CD4-positive, CD25-positive, alpha-beta regulatory T cell (primary cell): ENCODE measurements at regions not wholly inside any gene's neighbourhood (a gene's known extent, or its start where the extent isn't known, plus 50 kb on each side); places are given as distances from the start of the nearest gene placed in this dataset.

Source experiments
- ATAC-seq, 2 donors: fragments of 150-1000 bp; cut with Tn5 transposase; one replicate each; pipeline ENCODE4 v1.10.0; 2021; ENCODE audit warnings: low read depth in 2 of 2, moderate number of reproducible peaks in 2 of 2, moderate library complexity in 1 of 2
- DNase-seq, 3 donors: peaks; one replicate each; pipeline versions ENCODE4 v3.0.0 to v3.0.0-alpha.2; 2012 to 2022; ENCODE audit warnings: mixed read lengths in 1 of 3
- H3K27ac ChIP-seq: one replicate; pipeline ENCODE4 v1.7.0; 2013; ENCODE audit warnings: mild to moderate bottlenecking, low read length; ENCODE audit not compliant: insufficient read depth, poor library complexity, severe bottlenecking
- H3K27me3 ChIP-seq: one replicate; pipeline ENCODE4 v1.7.0; 2013; ENCODE audit warnings: low read length; ENCODE audit not compliant: control insufficient read depth, insufficient read depth
- H3K36me3 ChIP-seq: one replicate; pipeline ENCODE4 v1.7.0; 2013; ENCODE audit warnings: mild to moderate bottlenecking, low read length, moderate library complexity; ENCODE audit not compliant: control insufficient read depth, insufficient read depth
- H3K4me1 ChIP-seq: 2 replicates; pipeline ENCODE4 v1.7.0; 2013; ENCODE audit warnings: mild to moderate bottlenecking, low read length; ENCODE audit not compliant: insufficient read depth, control insufficient read depth, poor library complexity, severe bottlenecking
- H3K4me3 ChIP-seq: one replicate; pipeline ENCODE4 v1.7.0; 2013; ENCODE audit warnings: low read depth, mild to moderate bottlenecking, low read length, moderate library complexity
- H3K9me3 ChIP-seq, 2 experiments: 1 replicate in 1 of 2; 2 replicates in 1 of 2; pipeline ENCODE4 v1.7.0; 2013; ENCODE audit warnings: low read length in 2 of 2, mild to moderate bottlenecking in 1 of 2, moderate library complexity in 1 of 2; ENCODE audit not compliant: control insufficient read depth in 2 of 2
- H3K27ac Mint-ChIP-seq, 3 donors: one replicate each; pipeline ENCODE4 v1.8.0; 2020 to 2022; ENCODE audit warnings: mild to moderate bottlenecking in 3 of 3, mixed read lengths in 3 of 3, moderate library complexity in 2 of 3
- H3K27me3 Mint-ChIP-seq: one replicate; pipeline ENCODE4 v1.8.0; 2022; ENCODE audit warnings: mild to moderate bottlenecking, mixed read lengths
- H3K36me3 Mint-ChIP-seq: one replicate; pipeline ENCODE4 v1.8.0; 2020; ENCODE audit warnings: mixed read lengths
- H3K4me1 Mint-ChIP-seq, 4 donors: one replicate each; pipeline ENCODE4 v1.8.0; 2020 to 2022; ENCODE audit warnings: mixed read lengths in 4 of 4, mild to moderate bottlenecking in 1 of 4
- H3K4me3 Mint-ChIP-seq, 4 donors: one replicate each; pipeline ENCODE4 v1.8.0; 2020 to 2022; ENCODE audit warnings: mild to moderate bottlenecking in 4 of 4, mixed read lengths in 4 of 4, moderate library complexity in 3 of 4
- H3K9me3 Mint-ChIP-seq, 7 donors: one replicate each; pipeline ENCODE4 v1.8.0; 2020 to 2022; ENCODE audit warnings: mixed read lengths in 7 of 7, mild to moderate bottlenecking in 3 of 7, moderate library complexity in 2 of 7

GRCh38 chr17:22654447-22654846, 962.1 kb downstream of the KCNJ18 start:
- Histone ChIP-seq H3K9me3 (peaks cover 3 to 16% of the 10 kb centered on the region in 2 experiments), H3K36me3 (no peaks in the 10 kb centered on the region), H3K27me3 (no peaks in the 10 kb centered on the region), H3K4me1 (no peaks in the 10 kb centered on the region), H3K4me3 (no peak overlapping the region), H3K27ac (no peak overlapping the region)
- H3K36me3 Mint-ChIP-seq = no peaks in the 10 kb centered on the region
- DNase-seq (no peak), ATAC-seq (no peak)
- no peak overlapping the region for H3K27ac Mint-ChIP-seq
- no peak overlapping the region for H3K4me3 Mint-ChIP-seq
- no peaks in the 10 kb centered on the region for H3K4me1 Mint-ChIP-seq
- H3K9me3 Mint-ChIP-seq = peaks cover 0 to 24% (median 8%) of the 10 kb centered on the region in 7 donors
- H3K27me3 Mint-ChIP-seq = no peaks in the 10 kb centered on the region

DNA sequence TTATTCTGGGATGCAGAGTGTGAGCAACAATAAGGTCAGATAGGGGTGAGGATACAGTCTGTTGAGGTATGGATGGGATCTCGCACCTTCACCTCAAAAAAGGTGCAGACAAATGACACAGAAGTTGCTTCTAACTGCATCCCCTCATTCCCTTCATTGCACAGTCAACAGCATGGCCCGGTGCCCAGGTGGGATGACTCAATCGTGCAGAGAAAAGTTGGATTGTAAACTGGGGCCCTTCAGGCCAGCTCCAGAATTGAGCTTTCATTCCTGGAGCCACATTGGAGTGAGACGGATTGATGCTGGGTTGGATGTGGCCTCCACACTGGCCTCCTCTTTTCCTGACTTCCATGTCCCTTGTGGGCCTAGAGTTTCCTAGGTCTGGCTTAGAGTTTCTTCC, 977.4 kb downstream of the KCNJ18 start:
- no peak for ATAC-seq
- Mint-ChIP-seq H3K4me1 (no peaks in the 10 kb centered on the region), H3K4me3 (no peak overlapping the region), H3K27me3 (no peaks in the 10 kb centered on the region), H3K9me3 (peaks cover 0 to 19% (median 4%) of the 10 kb centered on the region in 7 donors), H3K36me3 (no peaks in the 10 kb centered on the region), H3K27ac (no peak overlapping the region)
- H3K27me3 ChIP-seq = no peaks in the 10 kb centered on the region
- H3K9me3 ChIP-seq = peaks cover 4 to 7% of the 10 kb centered on the region in 2 experiments
- no peak overlapping the region for H3K4me3 ChIP-seq
- no peak overlapping the region for H3K27ac ChIP-seq
- no peaks in the 10 kb centered on the region for H3K36me3 ChIP-seq
- no peak for DNase-seq
- H3K4me1 ChIP-seq = no peaks in the 10 kb centered on the region

GRCh38 chr17:22671110-22671509, 978.8 kb downstream of the KCNJ18 start:
- ATAC-seq = no peak

DNA sequence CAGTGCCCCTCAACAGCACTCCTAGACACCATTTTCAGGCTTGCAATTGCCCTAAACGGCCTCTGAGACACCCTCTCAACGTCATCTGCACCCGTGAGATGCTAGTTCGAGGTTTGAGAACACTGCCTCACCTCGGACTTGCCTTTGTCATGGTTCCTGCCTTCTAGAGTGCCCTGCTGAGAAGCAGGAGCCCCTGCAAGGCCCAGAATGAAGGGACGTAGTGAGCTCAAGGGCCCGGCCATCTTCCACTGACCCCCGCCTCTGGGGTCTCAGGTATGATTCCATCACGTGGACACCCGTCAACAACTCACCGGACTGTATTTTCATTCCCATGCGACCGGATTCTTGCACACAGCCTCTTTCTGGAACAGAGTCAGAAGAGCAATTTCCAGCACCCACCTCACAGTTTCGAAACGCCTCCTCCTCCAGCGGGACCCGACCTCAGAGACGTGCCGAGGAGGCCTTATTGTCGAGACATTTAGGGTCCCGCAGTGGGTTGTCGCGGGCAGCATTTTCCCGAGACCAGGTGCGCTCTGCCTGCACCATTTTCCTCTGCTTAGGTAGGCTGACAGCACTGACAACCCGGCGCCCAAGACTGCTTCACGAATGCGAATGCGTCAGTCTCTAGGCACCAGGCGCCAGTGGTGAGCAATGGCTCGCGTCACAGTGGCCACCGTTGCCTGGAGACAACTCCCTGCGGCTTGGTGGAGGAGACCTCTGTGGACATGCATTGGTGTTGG, 999.9 kb downstream of the KCNJ18 start:
- no peaks in the 10 kb centered on the region for H3K36me3 ChIP-seq

More at GRCh38 chr17:22671110-22671509, 978.8 kb downstream of the KCNJ18 start:
- no peak for DNase-seq
- Mint-ChIP-seq H3K36me3 (no peaks in the 10 kb centered on the region), H3K27me3 (no peaks in the 10 kb centered on the region), H3K27ac (no peak overlapping the region), H3K4me3 (no peak overlapping the region), H3K4me1 (no peaks in the 10 kb centered on the region), H3K9me3 (peaks cover 0 to 24% (median 8%) of the 10 kb centered on the region in 7 donors)
- Histone ChIP-seq H3K27me3 (no peaks in the 10 kb centered on the region), H3K4me3 (no peak overlapping the region), H3K27ac (no peak overlapping the region), H3K4me1 (no peaks in the 10 kb centered on the region), H3K9me3 (peaks cover 4 to 11% of the 10 kb centered on the region in 2 experiments), H3K36me3 (no peaks in the 10 kb centered on the region)

GRCh38 chr17:22692806-22693171, 1000.5 kb downstream of the KCNJ18 start:
- Histone ChIP-seq H3K9me3 (peaks cover 8 to 20% of the 10 kb centered on the region in 2 experiments), H3K27ac (no peak overlapping the region), H3K27me3 (no peaks in the 10 kb centered on the region), H3K4me1 (no peaks in the 10 kb centered on the region), H3K36me3 (no peaks in the 10 kb centered on the region), H3K4me3 (no peak overlapping the region)
- no peaks in the 10 kb centered on the region for H3K27me3 Mint-ChIP-seq
- H3K27ac Mint-ChIP-seq = no peak overlapping the region
- no peaks in the 10 kb centered on the region for H3K4me1 Mint-ChIP-seq
- DNase-seq (no peak), ATAC-seq (no peak)
- H3K36me3 Mint-ChIP-seq = no peaks in the 10 kb centered on the region
- no peak overlapping the region for H3K4me3 Mint-ChIP-seq
- H3K9me3 Mint-ChIP-seq = peaks cover 2 to 29% (median 8%) of the 10 kb centered on the region in 7 donors

More for the DNA sequence above, 999.9 kb downstream of the KCNJ18 start:
- peaks cover 2 to 29% (median 7%) of the 10 kb centered on the region in 7 donors for H3K9me3 Mint-ChIP-seq
- ATAC-seq (no peak), DNase-seq (no peak)
- no peaks in the 10 kb centered on the region for H3K36me3 Mint-ChIP-seq
- H3K4me1 Mint-ChIP-seq = no peaks in the 10 kb centered on the region
- H3K4me3 ChIP-seq = no peak overlapping the region
- H3K9me3 ChIP-seq = peaks cover 6 to 20% of the 10 kb centered on the region in 2 experiments
- no peaks in the 10 kb centered on the region for H3K27me3 Mint-ChIP-seq
- no peak overlapping the region for H3K27ac ChIP-seq
- no peak overlapping the region for H3K4me3 Mint-ChIP-seq
- H3K27me3 ChIP-seq = no peaks in the 10 kb centered on the region
- no peak overlapping the region for H3K27ac Mint-ChIP-seq
- H3K4me1 ChIP-seq = no peaks in the 10 kb centered on the region

GRCh38 chr17:22694362-22695227, 1002.3 kb downstream of the KCNJ18 start:
- Histone ChIP-seq H3K4me1 (no peaks in the 10 kb centered on the region), H3K4me3 (no peak overlapping the region), H3K36me3 (no peaks in the 10 kb centered on the region), H3K27ac (no peak overlapping the region), H3K9me3 (peaks cover 12 to 20% of the 10 kb centered on the region in 2 experiments), H3K27me3 (no peaks in the 10 kb centered on the region)
- no peaks in the 10 kb centered on the region for H3K36me3 Mint-ChIP-seq
- ATAC-seq (no peak), DNase-seq (no peak)
- no peaks in the 10 kb centered on the region for H3K4me1 Mint-ChIP-seq
- H3K4me3 Mint-ChIP-seq = no peak overlapping the region
- H3K27ac Mint-ChIP-seq = no peak overlapping the region
- H3K27me3 Mint-ChIP-seq = no peaks in the 10 kb centered on the region
- H3K9me3 Mint-ChIP-seq = peaks cover 4 to 35% (median 12%) of the 10 kb centered on the region in 7 donors

- DNase-seq = no peak
- Mint-ChIP-seq H3K36me3 (no peaks in the 10 kb centered on the region), H3K4me3 (no peak overlapping the region), H3K27me3 (no peaks in the 10 kb centered on the region), H3K4me1 (no peaks in the 10 kb centered on the region), H3K27ac (no peak overlapping the region), H3K9me3 (peaks cover 4 to 35% (median 12%) of the 10 kb centered on the region in 7 donors)
- no peak for ATAC-seq
- H3K27ac ChIP-seq = no peak overlapping the region
- no peaks in the 10 kb centered on the region for H3K4me1 ChIP-seq
- peaks cover 12 to 20% of the 10 kb centered on the region in 2 experiments for H3K9me3 ChIP-seq
- H3K4me3 ChIP-seq = no peak overlapping the region
- H3K36me3 ChIP-seq = no peaks in the 10 kb centered on the region
- H3K27me3 ChIP-seq = no peaks in the 10 kb centered on the region
These were observed 1002.9 kb downstream of the KCNJ18 start for GRCh38 chr17:22695228-22695619.
